Lung (tissue), 11 donors: ENCODE measurements at regions not wholly inside any gene's neighbourhood (a gene's known extent, or its start where the extent isn't known, plus 50 kb on each side); places are given as distances from the start of the nearest gene placed in this dataset.

Experiments
- ATAC-seq: fragments of 200-7000 bp; cut with Tn5 transposase; one replicate; pipeline ENCODE4 v1.9.1; 2020; ENCODE audit warnings: moderate number of reproducible peaks; ENCODE audit not compliant: insufficient read depth, low FRiP score
- DNase-seq, 3 donors: peaks; one replicate each; pipeline ENCODE4 v3.0.0-alpha.2; 2013 to 2017
- H3K27ac ChIP-seq, 2 donors: one replicate each; pipeline ENCODE4 v1.5.1; 2013; ENCODE audit warnings: mild to moderate bottlenecking in 2 of 2, moderate library complexity in 2 of 2, control low read depth in 1 of 2, inconsistent platforms in 1 of 2, low read depth in 1 of 2, low read length in 1 of 2
- H3K27me3 ChIP-seq, 3 donors: one replicate each; pipeline ENCODE4 v1.5.1; 2013; ENCODE audit warnings: low read length in 2 of 3; ENCODE audit not compliant: control insufficient read depth in 3 of 3, insufficient read depth in 3 of 3
- H3K36me3 ChIP-seq, 4 donors: one replicate each; pipeline ENCODE4 v1.5.1; 2013; ENCODE audit warnings: low read length in 4 of 4, mild to moderate bottlenecking in 1 of 4, moderate library complexity in 1 of 4; ENCODE audit not compliant: control insufficient read depth in 4 of 4, insufficient read depth in 4 of 4
- H3K4me1 ChIP-seq, 5 donors: one replicate each; pipeline ENCODE4 v1.5.1; 2013; ENCODE audit warnings: low read length in 5 of 5, mild to moderate bottlenecking in 2 of 5, moderate library complexity in 1 of 5; ENCODE audit not compliant: control insufficient read depth in 5 of 5, insufficient read depth in 5 of 5
- H3K4me3 ChIP-seq: one replicate; pipeline ENCODE4 v1.5.1; 2013; ENCODE audit warnings: mild to moderate bottlenecking, control low read depth, moderate library complexity
- H3K9ac ChIP-seq, 2 donors: one replicate each; pipeline ENCODE4 v1.5.1; 2013; ENCODE audit warnings: low read length in 2 of 2, control low read depth in 1 of 2; ENCODE audit not compliant: insufficient read depth in 1 of 2
- H3K9me3 ChIP-seq, 4 donors: one replicate each; pipeline ENCODE4 v1.5.1; 2013; ENCODE audit warnings: low read length in 3 of 4, mild to moderate bottlenecking in 1 of 4, moderate library complexity in 1 of 4; ENCODE audit not compliant: control insufficient read depth in 4 of 4, insufficient read depth in 3 of 4
- CTCF ChIP-seq: IDR thresholded peaks from 2 replicates; pipeline ENCODE4 v1.5.1; 2012; ENCODE audit warnings: mild to moderate bottlenecking; ENCODE audit errors: control extremely low read depth, extremely low read depth
- WGBS, 2 donors: extraction: QIAGEN DNeasy Blood & Tissue Kit; methylation state at CpG; one replicate each; pipeline ENCODE4 v1.1.7; 2013; 5-methylcytosine and 5-hydroxymethylcytosine counted together
- donor health status: control.
- donor health status: control.
- donor health status: Bipolar disorder and iron deficiency.
- donor health status: healthy.
- donor health status: DM: yes; HTN: yes; CAD: no.

DNA sequence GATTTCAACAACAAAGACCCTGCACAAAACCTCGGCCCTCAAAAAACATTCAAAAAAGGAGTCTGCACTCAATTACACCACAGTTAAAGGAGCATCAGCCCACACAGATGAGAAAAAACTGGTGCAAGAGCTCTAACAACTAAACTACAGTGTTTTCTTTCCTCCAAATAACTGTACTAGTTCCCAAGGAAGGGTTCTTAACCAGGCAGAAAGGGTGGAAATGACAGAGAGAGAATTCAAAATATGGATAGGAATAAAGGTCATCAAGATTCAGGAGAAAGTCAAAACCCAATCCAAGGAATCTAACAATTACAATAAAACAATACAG, 176.4 kb upstream of the TRPC4 start:
- Histone ChIP-seq H3K36me3 (peaks cover 0 to 3% (median 0%) of the 10 kb centered on the region in 4 donors), H3K4me1 (no peaks in the 10 kb centered on the region), H3K27me3 (no peaks in the 10 kb centered on the region), H3K27ac (no peak overlapping the region), H3K9me3 (peaks cover 0 to 9% (median 0%) of the 10 kb centered on the region in 4 donors), H3K9ac (no peak overlapping the region), H3K4me3 (no peak overlapping the region)
- no peak for ATAC-seq
- DNase-seq = no peak
- WGBS, 2 donors = 50 to 69% methylated on average over 1 of the region's 1 CpG
- TF ChIP-seq CTCF = no peak

GRCh38 chr13:38045278-38046048, 175.9 kb upstream of the TRPC4 start:
- H3K4me3 ChIP-seq = no peak overlapping the region
- no peaks in the 10 kb centered on the region for H3K4me1 ChIP-seq
- peaks cover 0 to 9% (median 0%) of the 10 kb centered on the region in 4 donors for H3K9me3 ChIP-seq
- H3K27ac ChIP-seq = no peak overlapping the region
- no peak for ATAC-seq
- peaks cover 0 to 3% (median 0%) of the 10 kb centered on the region in 4 donors for H3K36me3 ChIP-seq
- no peak for TF ChIP-seq CTCF
- no peaks in the 10 kb centered on the region for H3K27me3 ChIP-seq
- H3K9ac ChIP-seq = no peak overlapping the region
- DNase-seq = peak in 2 of 3 donors; percentile 12 to 13
- WGBS, 2 donors = 69 to 75% methylated on average over 8 of the region's 8 CpGs

- no peak overlapping the region for H3K9ac ChIP-seq
- no peaks in the 10 kb centered on the region for H3K27me3 ChIP-seq
- ATAC-seq (no peak), DNase-seq (no peak)
- peaks cover 0 to 9% (median 0%) of the 10 kb centered on the region in 4 donors for H3K9me3 ChIP-seq
- TF ChIP-seq CTCF = no peak
- H3K36me3 ChIP-seq = peaks cover 0 to 3% (median 0%) of the 10 kb centered on the region in 4 donors
- 92 to 97% methylated on average over 4 of the region's 4 CpGs for WGBS, 2 donors
- no peak overlapping the region for H3K4me3 ChIP-seq
- H3K4me1 ChIP-seq = no peaks in the 10 kb centered on the region
- no peak overlapping the region for H3K27ac ChIP-seq
Observed at GRCh38 chr13:38044067-38044466, 174.5 kb upstream of the TRPC4 start.

DNA sequence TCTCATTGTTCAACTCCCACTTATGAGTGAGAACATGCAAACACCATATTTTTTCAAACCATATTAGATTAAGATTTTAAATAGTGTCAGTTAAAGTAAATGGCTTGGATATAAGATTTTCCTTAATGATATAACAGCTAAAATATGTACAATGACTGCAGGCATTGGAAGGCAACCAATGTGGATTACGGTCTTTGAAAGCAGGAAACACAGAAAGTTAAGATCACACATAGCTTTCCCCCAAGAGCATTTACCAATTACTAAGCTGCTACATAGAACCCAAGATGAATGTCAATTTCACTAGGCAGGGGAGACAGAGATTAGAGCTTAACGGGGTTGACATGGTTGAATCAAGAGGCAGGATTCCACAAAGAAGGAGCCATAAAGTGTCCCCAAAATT, 173.2 kb upstream of the TRPC4 start:
- Histone ChIP-seq H3K27me3 (no peaks in the 10 kb centered on the region), H3K27ac (no peak overlapping the region)
- 87 to 90% methylated on average over 2 of the region's 2 CpGs for WGBS, 2 donors

More for the DNA sequence above, 173.2 kb upstream of the TRPC4 start:
- H3K4me1 ChIP-seq = no peaks in the 10 kb centered on the region
- H3K9ac ChIP-seq = no peak overlapping the region
- no peak for DNase-seq
- peaks cover 0 to 9% (median 0%) of the 10 kb centered on the region in 4 donors for H3K9me3 ChIP-seq
- no peak overlapping the region for H3K4me3 ChIP-seq
- peaks cover 0 to 3% (median 0%) of the 10 kb centered on the region in 4 donors for H3K36me3 ChIP-seq
- no peak for ATAC-seq
- no peak for TF ChIP-seq CTCF
